Fibroblast of skin of left biceps (primary cell): ENCODE measurements at regions not wholly inside any gene's neighbourhood (a gene's known extent, or its start where the extent isn't known, plus 50 kb on each side); places are given as distances from the start of the nearest gene placed in this dataset.
"Not testable (repeated sequence)": the region's sequence is repeated elsewhere in the genome, so short reads cannot be mapped to it uniquely, and the experiment has no call there.

ENCODE experiments used
- DNase-seq, 2 experiments: peaks; one replicate each; pipeline ENCODE4 v3.0.0-alpha.2; 2013; ENCODE audit warnings: low read depth in 2 of 2

GRCh38 chr6:115241373-115241772 lies 819.3 kb downstream of the FRK start:
- no peak for DNase-seq

- DNase-seq = no peak
Observed at GRCh38 chr6:115221198-115221597, 839.5 kb downstream of the FRK start.

DNA sequence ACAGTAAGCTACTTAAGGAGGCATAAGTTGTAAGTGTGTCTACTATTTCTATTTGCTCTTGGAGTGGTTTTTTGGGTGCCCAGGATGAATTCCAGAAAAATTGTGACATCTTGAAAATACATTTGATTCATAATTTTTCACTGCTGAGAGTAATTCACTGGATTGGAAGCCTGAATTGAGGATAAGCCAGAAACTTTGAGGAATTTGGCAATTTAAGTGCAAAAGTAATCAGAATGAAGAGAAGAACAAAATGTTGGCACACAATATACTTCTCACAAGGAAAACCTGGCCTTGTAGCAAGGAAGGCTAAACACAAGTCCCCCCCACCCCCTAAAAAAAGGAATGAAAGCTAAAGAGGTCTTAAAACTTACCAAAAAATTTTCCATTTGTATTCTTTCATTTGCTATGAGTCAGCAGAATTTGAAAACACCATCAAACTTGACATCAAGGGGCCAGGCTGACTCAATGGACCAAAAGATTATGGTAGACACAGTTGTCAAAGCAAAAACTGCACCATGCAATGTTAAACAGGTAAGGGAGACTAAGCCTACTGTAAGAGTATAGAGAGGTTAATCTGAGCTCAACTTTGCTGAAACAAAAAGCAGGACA lies 840.0 kb downstream of the FRK start:
- DNase-seq = no peak

- DNase-seq = no peak
Observed at GRCh38 chr6:115219645-115220044, 841.0 kb downstream of the FRK start.

DNA sequence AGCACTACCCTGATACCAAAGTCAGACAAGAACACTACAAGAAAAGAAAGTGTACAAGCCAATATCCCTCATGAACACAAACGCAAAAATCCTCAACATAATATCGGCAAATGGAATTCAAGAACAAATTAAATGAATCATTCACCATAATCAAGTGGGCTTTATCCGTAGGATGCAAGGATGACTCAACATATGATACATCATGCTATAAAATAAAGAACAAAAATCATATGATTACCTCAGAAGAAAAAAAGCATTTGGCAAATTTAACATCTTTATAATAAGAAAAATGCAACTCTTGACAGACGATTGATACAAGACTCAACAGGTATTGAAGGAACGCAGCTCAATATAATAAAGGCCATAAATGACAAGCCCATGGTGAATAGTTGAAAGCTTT lies 843.9 kb downstream of the FRK start:
- DNase-seq = no peak

- no peak for DNase-seq
Observed at GRCh38 chr6:115214283-115214682, 846.4 kb downstream of the FRK start.

DNA sequence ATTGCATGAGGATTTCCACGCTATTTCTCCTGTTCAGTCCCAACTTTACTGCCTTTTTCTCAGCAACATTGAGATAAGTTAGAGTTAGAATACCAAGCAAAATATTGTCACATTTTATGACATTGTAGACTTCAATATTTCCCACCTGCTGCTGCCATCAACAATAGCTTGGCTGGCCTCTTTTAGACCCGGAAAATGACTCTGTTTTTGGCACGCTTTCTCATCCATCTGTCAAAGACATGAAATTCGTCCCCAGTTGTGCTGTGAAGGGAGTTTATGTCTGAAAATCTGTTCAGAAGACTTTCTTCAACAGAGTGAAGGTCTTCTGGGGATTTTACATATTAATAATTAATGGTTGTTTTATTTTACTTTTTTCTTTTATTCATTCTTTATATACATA lies 857.3 kb downstream of the FRK start:
- no peak for DNase-seq

- no peak for DNase-seq
Observed at GRCh38 chr6:115194981-115195638, 852.3 kb upstream of the HS3ST5 start.

- no peak for DNase-seq
Observed at GRCh38 chr6:115191989-115192388, 849.2 kb upstream of the HS3ST5 start.

DNA sequence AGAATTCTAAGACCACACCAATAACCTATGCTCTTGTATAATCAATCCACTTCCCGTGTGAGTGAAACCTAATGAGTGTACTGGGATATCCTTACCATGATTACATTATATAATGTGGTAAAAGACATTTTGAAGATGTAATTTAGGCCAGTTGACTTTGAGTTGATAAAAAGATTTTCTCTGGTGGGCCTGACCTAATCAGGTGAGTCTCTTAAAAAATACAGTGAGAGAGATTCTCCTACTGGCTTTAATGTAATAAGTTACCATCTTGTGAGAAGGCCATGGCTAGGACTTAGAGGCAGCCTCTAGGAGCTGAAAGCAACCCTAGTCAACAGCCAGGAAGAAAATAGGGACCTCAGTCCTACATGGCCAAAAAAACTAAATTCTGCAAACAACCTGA lies 847.7 kb upstream of the HS3ST5 start:
- no peak for DNase-seq

DNA sequence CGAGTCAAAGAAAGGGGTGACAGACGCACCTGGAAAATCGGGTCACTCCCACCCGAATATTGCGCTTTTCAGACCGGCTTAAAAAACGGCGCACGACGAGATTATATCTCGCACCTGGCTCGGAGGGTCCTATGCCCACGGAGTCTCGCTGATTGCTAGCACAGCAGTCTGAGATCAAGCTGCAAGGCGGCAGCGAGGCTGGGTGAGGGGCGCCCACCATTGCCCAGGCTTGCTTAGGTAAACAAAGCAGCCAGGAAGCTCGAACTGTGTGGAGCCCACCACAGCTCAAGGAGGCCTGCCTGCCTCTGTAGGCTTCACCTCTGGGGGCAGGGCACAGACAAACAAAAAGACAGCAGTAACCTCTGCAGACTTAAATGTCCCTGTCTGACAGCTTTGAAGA lies 832.6 kb upstream of the HS3ST5 start:
- DNase-seq = not testable (repeated sequence)

DNA sequence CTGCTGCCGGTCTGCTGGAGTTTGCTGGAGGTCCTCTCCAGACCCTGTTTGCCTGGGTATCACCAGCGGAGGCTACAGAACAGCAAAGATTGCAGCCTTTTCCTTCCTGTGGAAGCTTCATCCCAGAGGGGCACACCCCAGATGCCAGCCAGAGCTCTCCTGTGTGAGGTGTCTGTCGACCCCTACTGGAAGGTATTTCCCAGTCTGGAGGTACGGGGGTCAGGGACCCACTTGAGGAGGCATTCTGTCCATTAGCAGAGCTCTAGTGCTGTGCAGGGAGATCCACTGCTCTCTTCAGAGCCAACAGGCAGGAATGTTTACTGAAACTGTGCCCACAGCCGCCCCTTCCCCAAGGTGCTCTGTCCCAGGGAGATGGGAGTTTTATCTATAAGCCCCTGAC lies 823.1 kb upstream of the HS3ST5 start:
- not testable (repeated sequence) for DNase-seq

GRCh38 chr6:115159733-115160132 lies 816.9 kb upstream of the HS3ST5 start:
- DNase-seq = no peak

- DNase-seq = no peak
Observed at GRCh38 chr6:115137910-115138309, 795.1 kb upstream of the HS3ST5 start.

DNA sequence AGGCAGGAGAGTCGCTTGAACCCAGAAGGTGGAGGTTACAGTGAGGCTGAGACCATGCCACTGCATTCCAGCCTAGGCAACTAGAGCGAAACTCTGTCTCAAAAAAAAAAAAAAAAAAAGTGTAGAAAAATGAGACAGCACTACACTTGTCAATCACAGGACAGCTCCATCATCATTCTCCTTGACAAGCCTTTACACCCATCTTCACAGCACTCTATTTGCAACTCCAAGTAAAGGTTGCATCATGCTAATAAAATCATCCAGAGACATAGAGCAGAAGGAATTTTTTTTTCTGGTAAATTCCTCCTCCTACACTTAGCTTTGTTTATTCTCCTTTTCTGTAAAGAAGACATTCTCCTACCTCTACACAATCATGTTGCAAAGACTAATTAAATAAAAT lies 791.0 kb upstream of the HS3ST5 start:
- no peak for DNase-seq

DNA sequence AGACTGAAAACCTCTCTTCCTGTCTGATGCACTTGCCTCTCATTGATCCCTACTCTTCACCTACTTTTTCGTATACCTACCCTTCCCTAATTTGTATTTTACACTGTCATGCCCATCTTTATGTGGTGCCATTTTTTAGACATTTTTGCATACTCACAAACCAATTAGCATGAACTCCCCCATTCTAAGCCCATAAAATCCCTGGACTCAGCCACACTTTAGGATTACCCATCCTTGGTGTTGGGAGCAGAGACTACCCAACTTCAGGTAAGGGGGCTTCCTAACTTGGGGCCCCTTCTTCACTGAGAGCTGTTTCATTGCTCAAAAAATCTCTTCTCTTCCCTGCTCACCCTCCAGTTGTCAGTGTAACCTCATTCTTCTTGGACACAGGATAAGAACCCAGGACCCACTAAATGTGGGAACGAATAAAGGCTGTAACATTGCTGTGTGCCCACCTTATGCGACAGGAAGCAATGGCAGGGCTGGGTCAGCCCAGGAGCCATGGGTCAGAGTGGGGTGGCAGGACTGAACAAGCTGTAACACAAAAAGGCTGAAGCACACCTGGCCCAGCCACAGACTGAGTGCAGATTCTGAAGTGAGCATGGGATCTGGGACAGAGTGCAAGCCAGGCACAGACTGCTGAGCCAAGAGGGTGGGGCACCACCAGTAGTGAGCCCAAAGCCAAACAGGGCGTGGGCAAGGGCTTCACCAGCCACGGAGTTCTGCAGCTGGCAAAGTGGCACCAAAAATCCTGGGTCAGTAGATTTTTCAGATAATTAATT lies 789.1 kb upstream of the HS3ST5 start:
- no peak for DNase-seq

DNA sequence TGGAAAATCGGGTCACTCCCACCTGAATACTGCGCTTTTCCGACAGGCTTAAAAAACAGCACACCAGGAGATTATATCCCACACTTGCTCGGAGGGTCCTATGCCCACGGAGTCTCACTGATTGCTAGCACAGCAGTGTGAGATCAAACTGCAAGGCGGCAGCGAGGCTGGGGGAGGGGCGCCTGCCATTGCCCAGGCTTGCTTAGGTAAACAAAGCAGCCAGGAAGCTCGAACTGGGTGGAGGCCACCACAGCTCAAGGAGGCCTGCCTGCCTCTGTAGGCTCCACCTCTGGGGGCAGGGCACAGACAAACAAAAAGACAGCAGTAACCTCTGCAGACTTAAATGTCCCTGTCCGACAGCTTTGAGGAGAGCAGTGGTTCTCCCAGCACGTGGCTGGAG lies 778.7 kb upstream of the HS3ST5 start:
- not testable (repeated sequence) for DNase-seq

DNA sequence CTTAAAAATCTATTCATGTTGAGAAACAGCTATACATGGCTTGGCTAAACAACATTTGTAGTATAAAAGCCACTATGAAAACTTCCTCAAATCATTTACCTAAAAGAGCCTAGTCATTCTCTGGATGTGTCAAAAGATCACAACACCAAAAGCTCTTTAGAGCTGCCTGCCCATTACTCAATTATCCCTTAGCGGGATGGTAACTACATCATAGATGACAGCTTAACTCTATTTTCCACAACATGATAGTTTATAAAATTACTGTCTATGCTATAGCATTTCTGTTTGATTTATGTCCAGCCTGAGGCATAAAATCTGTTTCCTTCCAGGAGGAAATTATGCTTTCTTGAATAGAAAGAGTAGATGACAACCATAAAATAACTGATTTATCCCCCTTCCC lies 777.6 kb upstream of the HS3ST5 start:
- no peak for DNase-seq

GRCh38 chr6:115091461-115091860 lies 748.6 kb upstream of the HS3ST5 start:
- DNase-seq = no peak

GRCh38 chr6:115078555-115078954 lies 735.7 kb upstream of the HS3ST5 start:
- DNase-seq = no peak

GRCh38 chr6:115071962-115072361 lies 729.1 kb upstream of the HS3ST5 start:
- DNase-seq = no peak

GRCh38 chr6:115067690-115068447 lies 725.0 kb upstream of the HS3ST5 start:
- DNase-seq = no peak
